Activated naive CD8-positive, alpha-beta T cell treated with anti-CD3 and anti-CD28 coated beads for 36 hours (primary cell): ENCODE measurements at regions not wholly inside any gene's neighbourhood (a gene's known extent, or its start where the extent isn't known, plus 50 kb on each side); places are given as distances from the start of the nearest gene placed in this dataset.

ENCODE experiments used
- DNase-seq: peaks from one replicate; pipeline ENCODE4 v3.0.0; 2021
- H3K27ac Mint-ChIP-seq: one replicate; pipeline ENCODE4 v1.8.0; 2022; ENCODE audit warnings: mild to moderate bottlenecking, moderate library complexity, mixed read lengths
- H3K27me3 Mint-ChIP-seq: one replicate; pipeline ENCODE4 v1.8.0; 2022; ENCODE audit warnings: mild to moderate bottlenecking, mixed read lengths
- H3K36me3 Mint-ChIP-seq: one replicate; pipeline ENCODE4 v1.8.0; 2021; ENCODE audit warnings: mild to moderate bottlenecking, mixed read lengths
- H3K4me1 Mint-ChIP-seq: one replicate; pipeline ENCODE4 v1.8.0; 2021; ENCODE audit warnings: mixed read lengths
- H3K4me3 Mint-ChIP-seq: one replicate; pipeline ENCODE4 v1.8.0; 2022; ENCODE audit warnings: mild to moderate bottlenecking, moderate library complexity, mixed read lengths
- H3K9me3 Mint-ChIP-seq: one replicate; pipeline ENCODE4 v1.8.0; 2022; ENCODE audit warnings: mixed read lengths

DNA sequence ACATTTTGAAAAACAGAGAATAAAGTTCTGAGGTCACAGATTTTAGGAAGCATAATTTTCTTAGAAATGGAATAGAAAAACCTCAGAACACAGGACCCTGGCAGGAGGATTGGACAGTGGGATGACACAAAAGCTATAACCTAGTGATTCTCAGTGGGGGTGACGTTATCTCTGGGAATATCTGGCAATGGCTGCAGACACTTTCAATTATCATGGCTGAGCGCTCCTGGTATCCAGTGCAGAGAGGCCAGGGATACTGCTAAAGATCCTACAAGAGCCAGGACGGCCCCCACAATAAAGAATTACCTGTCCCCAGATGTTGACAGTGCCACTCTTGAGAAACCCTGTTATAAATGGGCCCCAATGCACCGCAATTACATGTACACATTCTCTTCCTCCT lies 117.2 kb upstream of the SPRED2 start:
- Mint-ChIP-seq H3K27ac (no peak overlapping the region), H3K36me3 (no peaks in the 10 kb centered on the region), H3K9me3 (no peaks in the 10 kb centered on the region), H3K27me3 (peaks cover 2% of the 10 kb centered on the region), H3K4me1 (peaks cover 22% of the 10 kb centered on the region), H3K4me3 (no peak overlapping the region)
- no peak for DNase-seq

DNA sequence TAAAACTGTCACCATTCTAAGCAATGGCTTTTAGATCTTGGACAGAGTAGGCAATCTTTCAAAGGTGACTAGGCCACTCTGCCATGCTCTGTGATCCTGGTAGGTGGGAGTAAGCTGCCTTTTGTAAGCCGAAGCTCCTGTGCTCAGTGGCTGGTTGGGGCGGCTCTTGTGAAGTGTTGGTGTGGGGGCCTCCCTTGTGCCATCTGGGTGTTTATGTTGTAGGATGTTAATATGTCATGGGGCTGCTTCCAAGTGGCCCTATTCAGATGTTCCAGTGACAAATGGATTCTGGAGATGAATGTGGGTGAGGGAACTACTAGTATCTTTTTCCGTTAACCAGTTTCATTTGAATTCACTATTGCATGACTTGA lies 116.8 kb upstream of the SPRED2 start:
- H3K4me1 Mint-ChIP-seq = peaks cover 20% of the 10 kb centered on the region
- H3K27ac Mint-ChIP-seq = no peak overlapping the region
- no peaks in the 10 kb centered on the region for H3K36me3 Mint-ChIP-seq
- H3K9me3 Mint-ChIP-seq = no peaks in the 10 kb centered on the region
- peak; percentile 25 for DNase-seq
- no peaks in the 10 kb centered on the region for H3K27me3 Mint-ChIP-seq
- H3K4me3 Mint-ChIP-seq = no peak overlapping the region

DNA sequence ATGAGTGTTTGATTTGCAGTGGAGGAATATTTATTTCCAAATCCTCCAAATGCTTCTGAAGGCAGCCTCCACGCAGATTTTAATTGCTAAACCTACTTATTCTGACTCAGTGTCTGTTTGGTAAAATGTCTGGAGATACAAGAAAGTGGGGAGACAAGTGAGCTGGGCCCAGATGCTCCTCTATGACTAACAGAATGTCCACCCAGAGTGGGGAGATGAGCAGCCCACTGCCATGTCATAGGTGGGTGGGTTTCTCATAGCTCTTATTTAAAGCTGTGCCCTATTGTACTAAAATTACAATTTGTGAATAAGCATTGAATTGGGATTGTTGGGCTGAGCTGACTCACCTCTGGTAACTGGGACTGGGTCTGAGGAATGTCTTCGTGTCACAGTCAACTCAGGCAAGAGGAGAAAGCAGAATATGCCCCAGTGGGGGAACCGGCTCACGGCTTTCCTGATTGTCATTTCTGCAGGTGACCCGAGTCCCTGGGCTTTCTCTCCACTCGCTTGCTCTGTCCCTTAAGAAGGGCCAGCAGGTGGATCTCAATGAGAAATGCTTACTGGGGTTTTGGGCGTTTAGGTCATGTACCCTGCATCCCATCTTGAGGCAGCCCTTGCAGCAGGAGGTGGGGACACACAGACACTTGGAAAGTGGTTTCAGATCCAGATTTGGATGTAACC lies 116.3 kb upstream of the SPRED2 start:
- no peak for DNase-seq
- H3K27ac Mint-ChIP-seq = no peak overlapping the region
- H3K4me1 Mint-ChIP-seq = peaks cover 20% of the 10 kb centered on the region
- no peaks in the 10 kb centered on the region for H3K27me3 Mint-ChIP-seq
- H3K4me3 Mint-ChIP-seq = no peak overlapping the region
- H3K9me3 Mint-ChIP-seq = no peaks in the 10 kb centered on the region
- H3K36me3 Mint-ChIP-seq = no peaks in the 10 kb centered on the region

DNA sequence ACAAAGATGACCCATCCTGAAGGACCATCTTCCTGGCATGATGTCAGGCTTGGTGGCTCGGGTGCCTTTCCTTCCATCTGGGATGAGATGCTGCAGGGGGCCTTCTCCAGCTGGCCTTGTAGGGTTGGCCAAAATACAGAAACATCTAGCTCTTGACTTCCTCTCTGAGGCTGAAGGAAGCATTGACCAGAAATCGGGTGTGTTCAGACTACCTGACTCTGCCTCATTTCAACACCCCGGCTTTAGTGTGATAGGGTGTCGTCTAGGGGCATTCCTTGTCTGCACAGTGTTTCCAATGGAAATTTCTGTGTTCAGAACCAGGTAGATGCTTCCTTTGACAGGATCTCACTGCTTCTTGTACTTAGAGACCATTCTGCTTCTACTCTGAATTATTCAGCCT lies 115.7 kb upstream of the SPRED2 start:
- Mint-ChIP-seq H3K4me1 (peaks cover 18% of the 10 kb centered on the region), H3K4me3 (no peak overlapping the region), H3K27ac (no peak overlapping the region), H3K36me3 (no peaks in the 10 kb centered on the region), H3K9me3 (no peaks in the 10 kb centered on the region), H3K27me3 (no peaks in the 10 kb centered on the region)
- DNase-seq = no peak

DNA sequence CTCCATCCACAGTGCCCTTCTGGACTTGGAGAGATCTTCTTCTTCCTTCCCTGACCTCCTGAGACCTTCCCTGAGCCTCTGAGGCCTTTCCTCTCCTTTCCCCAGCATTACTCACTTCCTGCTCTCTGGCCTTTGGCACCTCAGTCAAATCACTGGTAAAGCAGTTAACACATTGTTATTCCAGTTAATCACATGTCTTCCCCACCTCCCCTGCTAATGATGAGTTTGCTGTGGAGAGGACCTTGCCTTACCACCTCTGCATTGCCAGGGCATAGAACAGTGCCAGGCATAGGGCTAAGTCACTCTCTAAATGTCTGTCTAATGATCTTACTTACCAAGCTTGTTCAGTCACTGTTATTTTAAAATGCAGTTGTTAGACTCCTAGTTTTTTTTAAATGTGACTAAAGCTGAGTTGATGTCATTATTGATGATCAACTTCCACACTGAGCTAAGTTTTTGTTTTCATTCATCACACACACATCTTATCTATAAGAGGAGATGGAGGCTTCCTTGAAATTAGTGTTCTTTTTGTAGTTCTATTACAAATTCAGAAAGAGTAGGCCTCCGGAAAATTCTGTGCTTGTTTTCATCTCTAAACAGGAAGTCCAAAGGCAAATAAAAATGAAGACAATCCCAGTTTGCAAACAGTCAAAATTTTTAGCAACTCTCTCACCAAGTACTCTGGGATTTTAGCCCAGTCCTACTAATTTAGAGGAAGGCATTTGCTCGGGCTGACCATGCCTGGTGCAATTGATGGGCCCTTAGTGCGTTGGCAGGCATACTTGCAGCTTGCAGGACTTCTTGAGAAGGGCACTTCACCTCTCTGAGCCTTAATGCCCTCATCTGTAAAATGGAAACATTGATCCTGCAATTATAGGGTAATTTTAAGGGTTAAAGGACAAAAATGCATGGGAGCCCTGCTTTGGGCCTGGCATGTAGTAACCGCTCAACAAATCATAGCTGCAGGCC lies 113.7 kb upstream of the SPRED2 start:
- Mint-ChIP-seq H3K4me3 (no peak overlapping the region), H3K9me3 (no peaks in the 10 kb centered on the region), H3K27ac (no peak overlapping the region), H3K36me3 (no peaks in the 10 kb centered on the region), H3K27me3 (no peaks in the 10 kb centered on the region), H3K4me1 (peaks cover 18% of the 10 kb centered on the region)
- no peak for DNase-seq

DNA sequence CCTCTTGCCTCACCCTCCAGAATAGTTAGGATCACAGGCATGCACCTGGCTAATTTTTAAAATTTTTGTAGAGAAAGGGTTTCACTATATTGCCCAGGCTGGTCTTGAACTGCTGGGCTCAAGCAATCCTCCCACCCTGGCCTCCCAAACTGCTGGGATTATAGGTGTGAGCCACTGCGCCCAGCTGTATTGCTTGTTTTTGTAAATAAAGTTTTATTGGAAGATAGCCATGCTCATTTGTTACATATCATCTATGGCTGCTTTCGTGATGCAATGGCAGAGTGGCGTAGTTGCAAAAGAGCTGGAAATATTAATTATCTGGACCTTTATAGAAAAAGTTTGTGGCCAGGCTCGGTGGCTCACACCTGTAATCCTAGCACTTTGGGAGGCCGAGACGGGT lies 109.4 kb upstream of the SPRED2 start:
- no peak for DNase-seq
- Mint-ChIP-seq H3K27me3 (no peaks in the 10 kb centered on the region), H3K27ac (no peak overlapping the region), H3K36me3 (no peaks in the 10 kb centered on the region), H3K4me3 (no peak overlapping the region), H3K9me3 (no peaks in the 10 kb centered on the region), H3K4me1 (peaks cover 6% of the 10 kb centered on the region)

DNA sequence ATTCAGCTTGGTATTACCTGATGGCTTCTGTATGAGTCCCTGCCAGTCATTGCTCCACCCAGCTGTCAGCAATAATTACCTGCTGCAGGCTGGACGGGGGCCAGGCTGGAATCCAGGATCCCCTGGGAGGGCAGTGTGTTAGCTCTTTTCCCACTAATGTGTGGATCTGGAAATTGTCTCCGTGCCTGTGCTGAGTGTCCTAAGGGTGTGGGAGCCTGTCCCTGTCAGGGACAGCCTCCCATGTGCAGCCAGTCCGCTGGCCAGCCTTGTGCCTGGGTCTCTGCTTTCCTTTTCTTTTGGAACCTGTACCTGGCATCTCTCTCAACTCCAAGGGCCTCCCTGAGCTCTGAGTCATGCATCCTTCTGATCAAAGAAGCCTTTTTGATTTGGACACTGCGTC lies 107.2 kb upstream of the SPRED2 start:
- peaks cover 2% of the 10 kb centered on the region for H3K4me1 Mint-ChIP-seq
- no peaks in the 10 kb centered on the region for H3K36me3 Mint-ChIP-seq
- H3K27ac Mint-ChIP-seq = no peak overlapping the region
- no peaks in the 10 kb centered on the region for H3K9me3 Mint-ChIP-seq
- H3K27me3 Mint-ChIP-seq = peaks cover 4% of the 10 kb centered on the region
- no peak for DNase-seq
- H3K4me3 Mint-ChIP-seq = no peak overlapping the region

DNA sequence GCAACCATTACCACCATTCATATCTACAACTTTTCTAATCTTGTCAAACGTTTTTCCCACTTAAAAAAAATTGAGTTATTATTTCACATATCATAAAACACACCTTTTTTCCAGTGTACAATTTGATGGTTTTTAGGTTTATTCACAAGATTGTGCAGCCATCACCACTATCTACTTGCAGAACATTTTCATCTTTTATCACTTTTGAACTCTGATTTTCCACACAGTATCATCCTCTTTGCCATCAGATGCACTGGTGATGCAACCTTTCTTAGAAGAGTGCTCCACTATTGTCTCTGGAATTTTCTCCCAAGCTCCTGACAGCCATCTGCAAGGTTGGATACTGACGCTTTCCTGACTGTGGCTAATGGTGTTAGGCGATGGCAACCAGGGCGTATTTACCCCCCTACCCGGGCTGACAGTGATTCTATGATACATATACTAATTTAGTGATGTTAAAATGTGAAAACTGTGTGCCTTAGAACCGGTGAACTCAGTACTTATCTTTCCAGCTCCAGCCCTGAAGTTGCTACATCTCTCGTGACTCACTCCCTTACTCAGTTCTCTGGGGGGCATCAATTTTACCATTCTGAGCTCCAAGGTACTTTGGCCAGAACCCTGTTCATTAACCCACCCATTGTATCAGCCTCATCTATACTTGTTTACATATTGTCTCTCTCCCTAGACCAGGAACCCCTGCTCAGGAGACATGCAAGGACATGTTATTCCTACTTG lies 105.4 kb upstream of the SPRED2 start:
- no peaks in the 10 kb centered on the region for H3K9me3 Mint-ChIP-seq
- peaks cover 2% of the 10 kb centered on the region for H3K4me1 Mint-ChIP-seq
- H3K4me3 Mint-ChIP-seq = no peak overlapping the region
- no peak overlapping the region for H3K27ac Mint-ChIP-seq
- DNase-seq = no peak
- no peaks in the 10 kb centered on the region for H3K36me3 Mint-ChIP-seq
- H3K27me3 Mint-ChIP-seq = peaks cover 4% of the 10 kb centered on the region

DNA sequence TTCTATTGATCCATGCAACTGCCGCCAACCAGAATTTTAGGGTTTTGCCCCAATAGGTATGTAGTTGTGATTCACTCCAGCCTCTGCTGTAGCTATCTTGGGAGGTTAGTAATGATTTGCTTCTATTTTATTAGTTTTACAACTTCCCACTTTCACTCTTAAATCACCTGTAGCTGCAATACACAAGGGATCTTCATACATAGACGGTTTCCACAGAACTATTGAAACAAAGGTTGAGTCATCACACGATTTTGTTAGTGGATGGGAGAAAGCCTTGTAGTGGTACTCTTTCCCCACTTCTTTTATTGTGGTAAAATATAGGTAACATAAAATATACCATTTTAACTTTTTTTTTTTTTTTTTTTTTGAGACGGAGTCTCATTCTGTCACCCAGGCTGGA lies 104.2 kb upstream of the SPRED2 start:
- Mint-ChIP-seq H3K36me3 (no peaks in the 10 kb centered on the region), H3K4me1 (peaks cover 2% of the 10 kb centered on the region), H3K9me3 (no peaks in the 10 kb centered on the region), H3K4me3 (no peak overlapping the region), H3K27ac (no peak overlapping the region), H3K27me3 (peaks cover 4% of the 10 kb centered on the region)
- no peak for DNase-seq

DNA sequence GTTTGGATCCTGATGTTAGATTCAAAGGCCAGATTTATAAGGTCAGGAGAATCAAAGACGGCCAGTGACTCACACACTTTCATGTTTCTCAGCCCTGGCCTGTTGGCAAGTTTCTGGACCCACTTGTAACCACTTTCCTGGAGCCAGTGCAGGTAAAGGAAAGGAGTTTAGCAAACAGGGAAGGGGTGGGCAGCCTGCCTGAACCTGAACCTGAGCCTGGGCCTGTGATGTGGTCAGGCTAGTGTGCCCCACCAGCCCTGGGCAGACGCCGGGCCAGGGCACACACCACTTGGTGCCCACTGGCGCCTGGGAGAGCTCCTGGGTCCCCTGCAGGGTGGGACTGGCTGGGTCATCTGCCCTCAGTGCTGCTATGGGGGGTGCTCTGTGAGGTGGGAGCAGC lies 100.5 kb upstream of the SPRED2 start:
- Mint-ChIP-seq H3K27ac (no peak overlapping the region), H3K4me1 (peaks cover 2% of the 10 kb centered on the region), H3K4me3 (no peak overlapping the region), H3K36me3 (no peaks in the 10 kb centered on the region), H3K9me3 (no peaks in the 10 kb centered on the region), H3K27me3 (peaks cover 9% of the 10 kb centered on the region)
- no peak for DNase-seq

DNA sequence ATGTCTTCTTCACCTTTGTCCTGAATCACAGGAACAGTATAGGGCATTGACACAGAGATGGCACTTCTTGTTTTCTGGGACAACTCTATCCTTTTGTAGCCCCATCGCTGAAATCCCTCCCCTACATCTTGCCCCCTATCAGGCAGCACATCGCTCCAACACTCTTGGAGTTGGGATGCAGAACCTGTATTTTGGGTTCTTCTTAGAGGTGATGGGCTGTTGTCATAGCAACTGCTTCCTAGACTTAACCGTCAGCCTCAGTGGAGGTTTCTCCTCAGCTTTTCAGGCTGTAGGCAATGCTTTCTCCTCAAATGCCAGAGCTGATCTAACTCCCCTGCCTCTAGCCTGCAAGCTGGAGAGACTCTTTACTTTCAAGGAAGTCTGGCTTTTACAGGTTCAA lies 99.9 kb upstream of the SPRED2 start:
- Mint-ChIP-seq H3K36me3 (no peaks in the 10 kb centered on the region), H3K9me3 (no peaks in the 10 kb centered on the region), H3K4me1 (peaks cover 2% of the 10 kb centered on the region), H3K27me3 (peaks cover 9% of the 10 kb centered on the region), H3K27ac (no peak overlapping the region), H3K4me3 (no peak overlapping the region)
- no peak for DNase-seq

DNA sequence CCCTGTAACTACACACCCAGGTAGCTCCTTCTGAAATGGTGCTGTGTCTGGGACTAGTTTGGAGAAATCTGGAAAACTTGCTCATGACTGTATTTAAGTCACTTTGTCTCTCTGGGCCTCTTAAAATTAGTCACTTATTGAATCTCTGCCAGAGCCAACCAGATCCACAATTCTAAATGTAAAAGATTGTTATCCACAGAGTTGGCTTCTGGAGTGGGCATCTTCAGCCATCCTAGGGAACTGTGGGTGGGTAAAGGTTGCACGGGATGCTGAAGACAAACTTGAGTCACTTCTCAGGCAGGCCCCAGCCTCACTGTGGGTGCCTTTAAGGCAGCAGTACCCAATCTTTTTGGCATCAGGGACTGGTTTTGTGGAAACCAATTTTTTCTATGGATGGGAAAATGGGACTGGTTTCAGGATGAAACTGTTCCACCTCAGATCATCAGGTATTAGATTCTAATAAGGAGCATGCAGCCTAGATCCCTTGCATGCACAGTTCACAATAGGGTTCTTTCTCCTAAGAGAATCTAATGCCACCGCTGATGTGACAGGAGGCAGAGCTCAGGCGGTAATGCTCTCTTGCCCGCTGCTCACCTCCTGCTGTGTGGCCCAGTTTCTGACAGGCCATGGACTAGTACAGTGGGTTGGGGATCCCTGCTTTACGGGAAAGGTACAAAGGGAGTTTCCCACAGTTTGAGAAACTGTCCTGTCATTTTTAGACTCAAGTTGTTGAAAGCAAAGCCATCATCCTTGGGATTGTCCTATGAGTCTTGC lies 98.3 kb upstream of the SPRED2 start:
- H3K27me3 Mint-ChIP-seq = peaks cover 5% of the 10 kb centered on the region
- H3K4me3 Mint-ChIP-seq = no peak overlapping the region
- no peak for DNase-seq
- no peaks in the 10 kb centered on the region for H3K36me3 Mint-ChIP-seq
- H3K4me1 Mint-ChIP-seq = no peaks in the 10 kb centered on the region
- H3K27ac Mint-ChIP-seq = no peak overlapping the region
- no peaks in the 10 kb centered on the region for H3K9me3 Mint-ChIP-seq

DNA sequence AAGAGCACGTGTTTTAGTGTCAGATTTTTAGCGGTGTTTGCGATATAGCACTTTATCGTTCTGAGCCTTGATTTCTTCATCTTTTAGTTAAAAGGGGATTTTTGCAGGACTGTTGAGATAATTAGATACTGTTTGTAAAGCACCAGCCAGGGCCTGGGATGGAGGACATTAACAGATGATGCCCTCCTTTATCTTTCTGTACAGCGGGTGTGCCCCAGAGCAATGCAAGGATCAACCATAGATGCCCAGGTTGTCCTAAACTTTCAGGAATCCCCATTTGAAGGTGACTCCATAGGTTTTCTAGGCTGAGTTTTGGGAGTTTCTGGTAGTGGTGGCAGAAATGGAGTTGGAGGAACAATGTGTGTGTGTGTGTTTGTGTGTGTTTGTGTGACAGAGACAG lies 97.0 kb upstream of the SPRED2 start:
- no peaks in the 10 kb centered on the region for H3K4me1 Mint-ChIP-seq
- H3K27me3 Mint-ChIP-seq = peaks cover 7% of the 10 kb centered on the region
- H3K4me3 Mint-ChIP-seq = no peak overlapping the region
- H3K36me3 Mint-ChIP-seq = no peaks in the 10 kb centered on the region
- DNase-seq = no peak
- H3K27ac Mint-ChIP-seq = no peak overlapping the region
- peaks cover 1% of the 10 kb centered on the region for H3K9me3 Mint-ChIP-seq

DNA sequence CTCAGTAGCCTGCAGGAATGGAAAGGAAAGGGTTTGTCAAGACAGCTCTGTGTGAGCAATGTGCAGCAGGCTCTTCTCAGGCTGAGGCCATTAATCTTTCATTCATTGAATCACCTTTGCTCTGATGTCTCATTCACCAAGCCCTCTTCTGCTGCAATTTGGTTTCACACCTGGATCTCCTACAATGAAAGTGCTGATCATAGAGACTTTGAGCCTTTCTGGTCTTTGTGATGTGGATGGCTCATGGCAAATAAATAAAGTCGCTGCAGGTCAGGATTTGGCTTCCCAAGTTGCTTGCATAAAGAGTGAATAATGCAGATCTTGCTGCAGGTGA lies 95.8 kb upstream of the SPRED2 start:
- H3K27me3 Mint-ChIP-seq = peaks cover 8% of the 10 kb centered on the region
- DNase-seq = no peak
- H3K36me3 Mint-ChIP-seq = no peaks in the 10 kb centered on the region
- no peak overlapping the region for H3K4me3 Mint-ChIP-seq
- no peaks in the 10 kb centered on the region for H3K4me1 Mint-ChIP-seq
- no peak overlapping the region for H3K27ac Mint-ChIP-seq
- peaks cover 2% of the 10 kb centered on the region for H3K9me3 Mint-ChIP-seq
